Fibroblast of skin of abdomen (primary cell): ENCODE measurements at regions not wholly inside any gene's neighbourhood (a gene's known extent, or its start where the extent isn't known, plus 50 kb on each side); places are given as distances from the start of the nearest gene placed in this dataset.
"Not testable (repeated sequence)": the region's sequence is repeated elsewhere in the genome, so short reads cannot be mapped to it uniquely, and the experiment has no call there.

Experiments
- DNase-seq: peaks from one replicate; pipeline ENCODE4 v3.0.0-alpha.2; 2013

- DNase-seq: no peak
These were observed 703.8 kb upstream of the EEF2KMT start for GRCh38 chr16:5801396-5801795.

DNA sequence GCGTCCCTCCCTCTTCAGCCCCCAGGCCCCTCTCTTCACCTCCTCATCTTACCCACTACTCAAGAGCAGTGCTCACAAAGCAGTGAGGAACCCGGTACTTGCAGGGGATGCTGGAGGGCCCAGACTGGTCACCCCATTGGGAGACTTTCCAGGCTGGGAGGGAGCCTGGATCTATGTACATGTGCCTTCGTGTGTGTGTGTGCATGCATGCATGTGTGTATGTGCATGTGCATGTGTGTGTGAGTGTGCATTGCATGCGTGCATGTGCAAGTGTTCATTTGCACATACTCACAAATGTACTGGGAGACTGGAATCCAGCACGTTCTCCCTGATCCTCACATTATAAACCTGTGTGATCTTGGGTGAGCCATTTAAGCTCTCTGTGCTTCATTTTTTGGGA, 696.0 kb upstream of the EEF2KMT start:
- no peak for DNase-seq

GRCh38 chr16:5791011-5791657, 693.5 kb upstream of the EEF2KMT start:
- no peak for DNase-seq

DNA sequence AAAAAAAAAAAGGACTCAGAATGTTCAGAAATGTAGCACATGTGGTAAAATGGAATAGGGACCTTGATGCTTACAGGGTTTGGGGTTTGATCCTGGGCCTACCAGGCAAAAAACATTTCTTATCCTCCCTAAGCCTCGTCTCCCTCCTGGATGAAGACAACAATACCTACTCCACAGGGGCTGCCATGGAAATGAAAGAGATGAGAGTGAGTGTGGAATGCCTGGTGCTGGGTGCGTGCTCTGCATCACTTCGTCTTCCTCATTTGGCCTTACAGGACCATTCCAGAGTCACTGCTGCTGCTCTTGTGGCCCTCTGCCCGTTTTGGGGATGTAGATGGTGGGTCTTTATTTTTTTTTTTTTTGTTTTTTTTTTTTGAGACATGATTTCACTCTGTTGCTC, 692.9 kb upstream of the EEF2KMT start:
- DNase-seq: no peak

DNA sequence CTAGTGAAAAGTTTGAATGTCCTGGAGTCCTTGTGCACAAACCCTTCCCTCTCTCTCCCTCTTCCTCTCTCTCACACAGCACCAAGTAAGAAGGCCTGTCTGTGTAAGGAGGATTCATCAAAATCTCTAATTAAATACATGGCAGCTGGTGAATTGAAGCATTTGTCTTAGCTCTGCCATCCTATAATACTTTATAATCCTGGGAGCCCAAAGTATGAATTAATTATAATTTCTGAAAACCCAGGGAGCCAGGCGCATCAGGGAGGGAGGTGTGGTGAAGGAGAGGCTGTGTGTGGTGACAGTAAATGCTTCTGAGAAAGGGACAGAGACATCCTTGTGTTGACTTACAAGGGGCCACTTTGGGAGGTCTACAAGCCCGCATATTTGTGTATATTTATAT, 691.4 kb upstream of the EEF2KMT start:
- DNase-seq: no peak

DNA sequence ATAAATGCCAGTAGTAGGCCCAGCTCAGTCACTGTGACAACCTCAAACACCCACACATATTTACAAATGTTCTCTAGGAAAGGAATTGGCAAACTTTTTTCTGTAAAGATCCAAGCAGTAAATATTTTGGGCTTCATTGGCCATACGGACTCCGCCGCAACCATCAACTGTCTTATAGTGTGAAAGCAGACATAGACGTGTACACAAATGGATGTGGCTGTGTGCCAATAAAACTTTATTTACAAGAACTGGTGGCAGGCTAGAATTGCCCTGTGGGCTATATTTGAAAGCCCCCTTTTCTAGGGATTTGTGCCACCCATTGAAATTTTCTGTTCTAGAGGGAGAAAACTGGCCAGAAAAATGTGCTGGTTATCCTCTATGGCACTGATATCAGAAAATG, 683.8 kb upstream of the EEF2KMT start:
- no peak for DNase-seq

DNA sequence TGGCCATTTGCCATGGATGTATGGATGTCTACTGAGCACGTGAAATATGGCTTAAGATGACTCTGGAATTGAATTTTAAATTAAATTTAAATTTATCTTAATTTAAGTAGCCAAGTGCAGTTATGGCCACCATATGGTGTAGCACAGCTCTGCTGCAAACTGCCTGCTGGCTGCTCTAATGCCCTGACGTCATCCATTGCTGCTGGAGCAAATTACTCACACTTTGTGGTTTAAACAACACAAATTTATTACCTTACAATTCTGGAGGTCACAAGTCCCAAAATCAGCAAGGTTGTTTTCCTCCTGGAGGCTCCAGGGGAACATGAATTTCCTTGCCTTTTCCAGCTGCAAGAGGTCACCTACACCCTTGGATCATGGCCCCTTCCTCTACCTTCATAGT, 679.3 kb upstream of the EEF2KMT start:
- peak; percentile 10 for DNase-seq

GRCh38 chr16:5775916-5776315, 678.3 kb upstream of the EEF2KMT start:
- no peak for DNase-seq

- DNase-seq: no peak
These were observed 672.5 kb upstream of the EEF2KMT start for GRCh38 chr16:5770118-5770517.

GRCh38 chr16:5769513-5769912, 671.9 kb upstream of the EEF2KMT start:
- no peak for DNase-seq

DNA sequence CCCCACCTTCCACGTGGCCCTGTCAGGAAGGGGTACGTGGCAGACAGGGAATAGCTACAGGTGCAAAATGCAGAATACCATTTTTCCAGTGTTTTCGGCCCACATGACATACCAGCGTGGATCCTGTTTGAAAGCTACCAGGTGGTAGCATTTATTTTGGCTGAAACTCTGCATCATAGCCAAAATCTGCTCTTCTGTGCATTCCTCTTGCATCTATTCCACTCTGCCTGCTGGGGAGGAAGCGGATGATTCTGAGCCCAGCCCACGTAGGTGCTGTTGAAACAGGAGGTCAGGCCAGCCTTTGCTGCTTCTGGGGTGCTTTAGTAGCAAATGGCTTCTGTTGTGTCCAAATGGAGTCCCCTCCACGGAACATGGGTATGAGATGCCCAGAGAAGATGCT, 670.9 kb upstream of the EEF2KMT start:
- no peak for DNase-seq

DNA sequence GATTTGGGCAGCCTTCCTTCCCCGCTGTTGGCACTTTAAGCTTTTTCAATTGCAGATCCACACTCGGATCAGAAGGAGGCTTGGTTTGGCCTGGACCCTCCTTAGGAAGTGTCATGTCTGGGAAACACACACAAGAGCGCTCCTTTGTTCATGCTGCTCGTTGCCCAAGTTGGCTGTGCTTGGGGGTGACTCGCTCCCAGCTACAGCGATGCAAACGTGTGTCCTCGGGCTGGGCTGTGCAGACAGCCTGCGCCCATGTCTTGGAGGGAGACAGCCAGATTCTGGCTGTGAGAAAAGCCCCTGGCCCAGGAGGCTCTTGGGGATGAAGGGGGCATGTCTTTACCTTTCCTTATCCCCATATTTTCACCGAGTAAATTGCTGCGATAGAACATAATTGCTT, 665.6 kb upstream of the EEF2KMT start:
- DNase-seq: no peak

DNA sequence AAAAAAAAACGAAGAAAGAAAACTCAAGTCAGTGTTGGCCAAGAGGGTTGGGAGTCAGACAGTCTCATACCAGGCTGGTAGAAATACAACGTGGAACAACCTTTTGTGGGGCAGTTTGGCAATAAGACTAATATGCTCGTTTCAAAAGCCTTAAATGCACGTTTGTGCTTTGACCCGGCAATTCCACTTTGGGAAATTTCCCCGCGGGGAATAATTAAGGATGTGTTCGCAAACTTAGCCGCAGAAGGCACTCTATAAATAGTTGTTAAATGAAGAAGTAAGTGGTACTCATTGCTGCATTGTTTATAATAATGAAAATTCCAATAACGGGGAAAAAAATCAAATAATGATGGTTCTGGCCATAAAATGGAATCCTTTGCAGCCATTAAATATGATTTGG, 664.8 kb upstream of the EEF2KMT start:
- no peak for DNase-seq

GRCh38 chr16:5761592-5761991, 664.0 kb upstream of the EEF2KMT start:
- no peak for DNase-seq

DNA sequence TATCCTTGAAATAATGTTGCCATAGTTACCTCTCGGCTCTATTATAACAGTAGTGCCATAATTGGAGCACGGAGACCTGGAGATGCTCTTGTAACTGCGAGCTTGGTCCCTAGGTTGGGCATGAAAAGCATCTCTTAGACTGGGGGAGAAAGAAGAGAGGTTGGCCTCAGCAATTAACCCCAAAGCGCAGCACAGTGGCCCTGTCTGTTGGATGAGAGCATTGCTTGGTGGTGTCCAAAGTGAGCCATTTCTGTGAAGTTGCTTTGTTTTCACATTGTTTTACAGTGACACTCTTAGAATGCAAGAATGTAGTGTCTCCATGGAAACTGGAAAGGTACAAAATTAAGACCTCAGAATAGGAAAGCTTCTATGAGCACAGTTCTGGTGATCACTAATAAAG, 660.7 kb upstream of the EEF2KMT start:
- no peak for DNase-seq

GRCh38 chr16:5756969-5757368, 659.4 kb upstream of the EEF2KMT start:
- DNase-seq: no peak

DNA sequence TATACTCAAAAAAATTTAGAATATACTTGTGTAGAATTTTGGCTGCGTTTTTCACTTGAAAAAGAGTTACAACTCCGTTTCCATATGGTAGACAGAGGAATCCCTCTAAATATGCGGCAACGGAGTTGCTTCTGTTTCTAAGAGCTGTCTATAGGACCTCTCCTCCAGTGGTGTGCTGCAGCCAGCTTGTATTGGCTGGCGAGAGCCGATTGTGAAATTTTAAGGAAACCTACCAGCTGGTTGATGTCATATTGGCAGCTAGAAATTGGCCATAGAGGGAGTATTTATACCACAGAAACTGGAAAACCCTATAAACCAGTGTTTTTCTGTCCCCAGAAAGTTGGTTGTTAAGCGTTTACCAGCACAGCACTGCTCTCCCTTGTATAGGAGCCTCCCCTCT, 655.8 kb upstream of the EEF2KMT start:
- no peak for DNase-seq

GRCh38 chr16:5751216-5751615, 653.6 kb upstream of the EEF2KMT start:
- no peak for DNase-seq

DNA sequence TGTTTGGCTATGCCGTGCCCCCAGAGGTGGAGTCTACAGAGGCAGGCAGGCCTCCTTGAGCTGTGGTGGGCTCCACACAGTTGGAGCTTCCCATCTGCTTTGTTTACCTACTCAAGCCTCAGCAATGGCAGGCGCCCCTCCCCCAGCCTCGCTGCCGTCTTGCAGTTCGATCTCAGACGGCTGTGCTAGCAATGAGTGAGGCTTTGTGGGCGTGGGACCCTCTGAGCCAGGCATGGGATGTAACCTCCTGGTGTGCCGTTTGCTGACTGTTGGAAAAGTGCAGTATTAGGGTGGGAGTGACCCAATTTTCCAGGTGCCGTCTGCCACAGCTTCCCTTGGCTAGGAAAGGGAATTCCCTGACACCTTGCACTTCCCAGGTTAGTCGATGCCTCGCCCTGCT, 652.8 kb upstream of the EEF2KMT start:
- DNase-seq: not testable (repeated sequence)

GRCh38 chr16:5738586-5738985, 641.0 kb upstream of the EEF2KMT start:
- DNase-seq: peak; percentile 0

GRCh38 chr16:5736209-5736930, 638.8 kb upstream of the EEF2KMT start:
- no peak for DNase-seq

- DNase-seq: no peak
These were observed 637.8 kb upstream of the EEF2KMT start for GRCh38 chr16:5735444-5735843.

GRCh38 chr16:5730783-5731182, 633.2 kb upstream of the EEF2KMT start:
- DNase-seq: no peak

DNA sequence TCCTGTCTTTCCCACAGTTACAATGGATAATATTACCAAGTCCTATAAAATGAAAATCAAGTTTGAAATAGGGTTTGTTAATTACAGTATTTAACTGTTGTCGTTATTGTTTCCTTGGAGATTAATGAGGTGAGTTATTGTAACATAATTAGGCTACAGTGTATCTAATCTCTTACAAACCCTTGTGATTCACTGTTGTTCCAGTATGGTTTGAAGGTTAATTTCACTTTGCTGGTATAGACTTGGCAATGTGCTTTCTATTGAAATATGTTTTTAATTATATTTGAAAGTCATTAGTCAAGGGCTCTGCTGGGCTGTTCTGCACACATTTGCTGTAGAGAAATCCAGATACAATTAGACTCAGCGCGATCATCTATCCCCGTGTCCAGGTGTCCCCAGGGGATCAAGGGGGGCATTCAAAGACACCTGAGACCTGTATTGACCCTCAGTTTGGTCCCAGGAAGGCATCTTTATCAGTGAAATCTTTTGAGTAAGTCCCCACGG, 624.6 kb upstream of the EEF2KMT start:
- no peak for DNase-seq
